Endothelial cell of umbilical vein (primary cell): ENCODE measurements at regions not wholly inside any gene's neighbourhood (a gene's known extent, or its start where the extent isn't known, plus 50 kb on each side); places are given as distances from the start of the nearest gene placed in this dataset.

Source experiments
- CTCF ChIP-seq, 2 donors: IDR thresholded peaks; 1 replicate in 1 of 2; 2 replicates in 1 of 2; pipeline ENCODE4 v1.5.1; 2011; ENCODE audit warnings: low read length in 2 of 2, mild to moderate bottlenecking in 2 of 2, moderate library complexity in 2 of 2, control low read depth in 1 of 2, inconsistent platforms in 1 of 2, low read depth in 1 of 2; ENCODE audit not compliant: insufficient read depth in 1 of 2; ENCODE audit errors: extremely low read depth in 1 of 2
- EZH2 ChIP-seq: IDR thresholded peaks from 2 replicates; pipeline ENCODE4 v1.6.1; 2012; ENCODE audit warnings: borderline replicate concordance, low read depth, mild to moderate bottlenecking, moderate library complexity, low read length, inconsistent platforms; ENCODE audit not compliant: severe bottlenecking
- FOS ChIP-seq: IDR thresholded peaks from 2 replicates; pipeline ENCODE4 v1.6.1; 2011; ENCODE audit warnings: mild to moderate bottlenecking, low read length, moderate library complexity, borderline replicate concordance; ENCODE audit not compliant: insufficient read depth
- GATA2 ChIP-seq: IDR thresholded peaks from 2 replicates; pipeline ENCODE4 v1.7.0; 2011; ENCODE audit warnings: low read depth, mild to moderate bottlenecking, moderate library complexity, mixed read lengths, low read length; ENCODE audit not compliant: insufficient read length, insufficient read depth
- JUN ChIP-seq: IDR thresholded peaks from 2 replicates; pipeline ENCODE4 v1.6.1; 2011; ENCODE audit warnings: borderline replicate concordance, low read depth; ENCODE audit not compliant: insufficient read length, insufficient read depth
- MAX ChIP-seq: IDR thresholded peaks from 2 replicates; pipeline ENCODE4 v1.6.1; 2011; ENCODE audit not compliant: insufficient read depth, insufficient read length
- MYC ChIP-seq: IDR thresholded peaks from one replicate; pipeline ENCODE4 v1.6.1; 2011; ENCODE audit warnings: mild to moderate bottlenecking, low read depth, low read length
- POLR2A ChIP-seq: IDR thresholded peaks from 2 replicates; pipeline ENCODE4 v1.6.1; 2012; ENCODE audit warnings: low read depth, mild to moderate bottlenecking, control low read depth, low read length
- POLR2AphosphoS5 ChIP-seq: IDR thresholded peaks from 2 replicates; pipeline ENCODE4 v1.6.1; 2012; ENCODE audit warnings: low read depth, mild to moderate bottlenecking, control low read depth, low read length, moderate library complexity; ENCODE audit not compliant: insufficient read depth

DNA sequence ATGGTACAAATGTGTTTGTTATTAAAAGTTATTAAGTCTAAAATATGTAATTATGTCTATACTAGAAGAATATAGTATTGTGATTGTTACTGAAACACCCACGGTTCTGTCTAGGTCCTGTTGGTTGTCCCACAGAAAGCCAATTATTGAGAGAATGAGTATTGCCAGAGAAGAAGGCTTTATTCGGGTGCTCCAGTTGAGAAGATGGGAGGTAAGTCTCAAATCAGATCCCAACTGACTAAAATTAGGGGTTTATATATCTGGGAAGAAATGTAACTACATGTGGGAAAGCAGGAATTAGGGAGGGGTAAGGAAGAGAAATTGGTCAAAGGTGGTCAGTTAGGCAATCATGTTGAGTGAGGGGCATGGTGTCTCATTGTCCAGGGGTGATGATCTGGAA lies 798.4 kb downstream of the PCDH17 start:
- TF ChIP-seq CTCF (IDR thresholded peaks at IDR 0.05; ENCODE audit: extremely low read depth in 1 of 2, insufficient read depth in 1 of 2, low read depth in 1 of 2, low read length in 2 of 2) (no peak), MAX (no peak), MYC (no peak), FOS (no peak), POLR2A (no peak), POLR2AphosphoS5 (no peak), EZH2 (no peak), GATA2 (no peak), JUN (no peak)
